Panc1 (cell line): ENCODE measurements at regions not wholly inside any gene's neighbourhood (a gene's known extent, or its start where the extent isn't known, plus 50 kb on each side); places are given as distances from the start of the nearest gene placed in this dataset.

Experiments
- ATAC-seq: fragments of 200-7000 bp; cut with Tn5 transposase; 2 replicates; pipeline ENCODE4 v1.9.1; 2020; ENCODE audit warnings: mild to moderate bottlenecking, moderate library complexity
- BruUV-seq: library from RNA; stranded (reverse); fragments of 400-500 nt; replicated peaks from 2 replicates; lab custom pipeline; 2021; lab: Mats Ljungman, UMichigan
- CTCF ChIA-PET: fragments of 300-600 bp; sonication (Branson Sonifier 250); formaldehyde crosslinking; loops from one replicate; lab custom pipeline; 2022; ENCODE audit warnings: antibody characterized with exemption; lab: Charles Lee
- POLR2A ChIA-PET: fragments of 300-600 bp; sonication (Branson Sonifier 250); formaldehyde crosslinking; loops from one replicate; lab custom pipeline; 2022; ENCODE audit warnings: antibody characterized with exemption; lab: Charles Lee
- DNase-seq: peaks from one replicate; pipeline ENCODE4 v3.0.0-alpha.2; 2010; ENCODE audit warnings: low read depth, low spot score
- H3K27ac ChIP-seq: 2 replicates; pipeline ENCODE4 v1.5.1; 2011; ENCODE audit warnings: mild to moderate bottlenecking, low read length, inconsistent platforms
- H3K27me3 ChIP-seq: fragments of 200-500 bp; sonication (Bioruptor generic); 2 replicates; pipeline ENCODE4 v1.6.0; 2014; ENCODE audit warnings: low read length, inconsistent platforms; ENCODE audit not compliant: control insufficient read depth, insufficient read depth
- H3K36me3 ChIP-seq: fragments of 200-500 bp; sonication (Bioruptor generic); 2 replicates; pipeline ENCODE4 v1.5.1; 2014; ENCODE audit warnings: inconsistent platforms, mild to moderate bottlenecking, low read length, moderate library complexity; ENCODE audit not compliant: control insufficient read depth, insufficient read depth
- H3K4me1 ChIP-seq: 2 replicates; pipeline ENCODE4 v1.5.1; 2011; ENCODE audit warnings: inconsistent platforms, mild to moderate bottlenecking, low read length, moderate library complexity; ENCODE audit not compliant: control insufficient read depth, insufficient read depth
- H3K4me3 ChIP-seq, 2 experiments: 2 replicates each; pipeline ENCODE4 v1.5.1; 2011 to 2012; ENCODE audit warnings: low read depth in 2 of 2, low read length in 2 of 2, mild to moderate bottlenecking in 2 of 2, inconsistent platforms in 1 of 2, moderate library complexity in 1 of 2
- H3K9me3 ChIP-seq: fragments of 200-500 bp; sonication (Bioruptor generic); 2 replicates; pipeline ENCODE4 v1.5.1; 2014; ENCODE audit warnings: low read depth, mild to moderate bottlenecking, inconsistent platforms, low read length, moderate library complexity; ENCODE audit not compliant: control insufficient read depth, insufficient read depth
- POLR2AphosphoS5 ChIP-seq: IDR thresholded peaks from 2 replicates; pipeline ENCODE4 v1.6.1; 2012; ENCODE audit warnings: mild to moderate bottlenecking, low read depth, low read length, moderate library complexity
- SIN3A ChIP-seq: IDR thresholded peaks from 2 replicates; pipeline ENCODE4 v1.6.1; 2012; ENCODE audit warnings: low read depth, mild to moderate bottlenecking, low read length, moderate library complexity, borderline replicate concordance; ENCODE audit not compliant: insufficient read depth
- TCF7L2 ChIP-seq: IDR thresholded peaks from 2 replicates; pipeline ENCODE4 v1.6.1; 2011; ENCODE audit warnings: mild to moderate bottlenecking, low read depth, low read length, inconsistent platforms
- in situ Hi-C: cut with HindIII; loops from 2 replicates; pipeline ENCODE4 v1.10.0; 2016; ENCODE audit warnings: low sequenced_read_pairs, low pct_unique_long_range_greater_than_20kb
- intact Hi-C: fragments of 100-400 bp; cut with micrococcal nuclease; formaldehyde crosslinking; loops from one replicate; pipeline ENCODE4 v1.10.0; 2022; ENCODE audit not compliant: unreplicated experiment
- TF ChIP-seq, protein P1 (sequence below): fragments of 450-650 bp; IDR thresholded peaks from 2 replicates; pipeline ENCODE4 v1.5.1; 2017; ENCODE audit warnings: mild to moderate bottlenecking
- TF ChIP-seq, protein P2 (sequence below), 2 experiments: IDR thresholded peaks; 2 replicates each; pipeline ENCODE4 v1.6.1; 2011 to 2012; ENCODE audit warnings: low read depth in 2 of 2, control low read depth in 1 of 2, low read length in 1 of 2, mild to moderate bottlenecking in 1 of 2, moderate library complexity in 1 of 2; ENCODE audit not compliant: insufficient read depth in 1 of 2

DNA sequence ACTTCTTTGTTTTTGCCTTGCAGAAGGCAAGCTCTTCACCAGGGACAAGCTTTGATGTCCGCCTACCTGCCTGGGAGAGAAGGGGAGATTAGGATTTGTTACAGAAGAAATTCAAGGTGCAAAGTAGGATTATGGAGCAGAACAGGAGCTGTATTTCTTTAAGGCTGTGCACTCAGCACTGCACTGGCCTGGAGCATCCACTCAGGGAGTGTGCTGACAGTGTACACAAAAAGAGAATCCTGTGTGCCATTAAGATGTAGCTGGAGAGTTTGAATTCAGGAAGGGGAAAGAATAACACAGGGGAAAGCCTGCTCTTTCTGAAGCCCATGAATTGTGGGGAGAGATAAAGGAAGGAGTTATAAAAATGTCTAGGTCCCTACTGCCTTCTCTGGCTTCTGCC lies 137.7 kb upstream of the ETS2 start:
- intact Hi-C loops, result no loop called here
- CTCF ChIA-PET, result interaction anchor here (1.8 kb wide), 1 partner anchor 44 kb away, joined by 6 read pairs; no protein-coding TSS in a partner anchor
- no peaks in the 10 kb centered on the region for H3K36me3 ChIP-seq
- H3K27ac ChIP-seq, result no peak overlapping the region
- no peaks in the 10 kb centered on the region for H3K27me3 ChIP-seq
- no peaks in the 10 kb centered on the region for H3K9me3 ChIP-seq
- POLR2A ChIA-PET, result no interaction called here
- ATAC-seq, result no peak
- no peak for TF ChIP-seq POLR2AphosphoS5
- no peak for TF ChIP-seq SIN3A
- TF ChIP-seq, protein P1, sequence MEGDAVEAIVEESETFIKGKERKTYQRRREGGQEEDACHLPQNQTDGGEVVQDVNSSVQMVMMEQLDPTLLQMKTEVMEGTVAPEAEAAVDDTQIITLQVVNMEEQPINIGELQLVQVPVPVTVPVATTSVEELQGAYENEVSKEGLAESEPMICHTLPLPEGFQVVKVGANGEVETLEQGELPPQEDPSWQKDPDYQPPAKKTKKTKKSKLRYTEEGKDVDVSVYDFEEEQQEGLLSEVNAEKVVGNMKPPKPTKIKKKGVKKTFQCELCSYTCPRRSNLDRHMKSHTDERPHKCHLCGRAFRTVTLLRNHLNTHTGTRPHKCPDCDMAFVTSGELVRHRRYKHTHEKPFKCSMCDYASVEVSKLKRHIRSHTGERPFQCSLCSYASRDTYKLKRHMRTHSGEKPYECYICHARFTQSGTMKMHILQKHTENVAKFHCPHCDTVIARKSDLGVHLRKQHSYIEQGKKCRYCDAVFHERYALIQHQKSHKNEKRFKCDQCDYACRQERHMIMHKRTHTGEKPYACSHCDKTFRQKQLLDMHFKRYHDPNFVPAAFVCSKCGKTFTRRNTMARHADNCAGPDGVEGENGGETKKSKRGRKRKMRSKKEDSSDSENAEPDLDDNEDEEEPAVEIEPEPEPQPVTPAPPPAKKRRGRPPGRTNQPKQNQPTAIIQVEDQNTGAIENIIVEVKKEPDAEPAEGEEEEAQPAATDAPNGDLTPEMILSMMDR, result no peak
- TF ChIP-seq, protein P2, sequence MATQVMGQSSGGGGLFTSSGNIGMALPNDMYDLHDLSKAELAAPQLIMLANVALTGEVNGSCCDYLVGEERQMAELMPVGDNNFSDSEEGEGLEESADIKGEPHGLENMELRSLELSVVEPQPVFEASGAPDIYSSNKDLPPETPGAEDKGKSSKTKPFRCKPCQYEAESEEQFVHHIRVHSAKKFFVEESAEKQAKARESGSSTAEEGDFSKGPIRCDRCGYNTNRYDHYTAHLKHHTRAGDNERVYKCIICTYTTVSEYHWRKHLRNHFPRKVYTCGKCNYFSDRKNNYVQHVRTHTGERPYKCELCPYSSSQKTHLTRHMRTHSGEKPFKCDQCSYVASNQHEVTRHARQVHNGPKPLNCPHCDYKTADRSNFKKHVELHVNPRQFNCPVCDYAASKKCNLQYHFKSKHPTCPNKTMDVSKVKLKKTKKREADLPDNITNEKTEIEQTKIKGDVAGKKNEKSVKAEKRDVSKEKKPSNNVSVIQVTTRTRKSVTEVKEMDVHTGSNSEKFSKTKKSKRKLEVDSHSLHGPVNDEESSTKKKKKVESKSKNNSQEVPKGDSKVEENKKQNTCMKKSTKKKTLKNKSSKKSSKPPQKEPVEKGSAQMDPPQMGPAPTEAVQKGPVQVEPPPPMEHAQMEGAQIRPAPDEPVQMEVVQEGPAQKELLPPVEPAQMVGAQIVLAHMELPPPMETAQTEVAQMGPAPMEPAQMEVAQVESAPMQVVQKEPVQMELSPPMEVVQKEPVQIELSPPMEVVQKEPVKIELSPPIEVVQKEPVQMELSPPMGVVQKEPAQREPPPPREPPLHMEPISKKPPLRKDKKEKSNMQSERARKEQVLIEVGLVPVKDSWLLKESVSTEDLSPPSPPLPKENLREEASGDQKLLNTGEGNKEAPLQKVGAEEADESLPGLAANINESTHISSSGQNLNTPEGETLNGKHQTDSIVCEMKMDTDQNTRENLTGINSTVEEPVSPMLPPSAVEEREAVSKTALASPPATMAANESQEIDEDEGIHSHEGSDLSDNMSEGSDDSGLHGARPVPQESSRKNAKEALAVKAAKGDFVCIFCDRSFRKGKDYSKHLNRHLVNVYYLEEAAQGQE (IDR thresholded peaks at IDR 0.05; ENCODE audit: insufficient read depth in 1 of 2, low read depth in 2 of 2, low read length in 1 of 2), result no peak
- TF ChIP-seq TCF7L2, result no peak
- in situ Hi-C loops, result no loop called here
- H3K4me1 ChIP-seq, result no peaks in the 10 kb centered on the region
- no peak for DNase-seq
- H3K4me3 ChIP-seq, result no peak overlapping the region
- BruUV-seq, result no TSS peak

DNA sequence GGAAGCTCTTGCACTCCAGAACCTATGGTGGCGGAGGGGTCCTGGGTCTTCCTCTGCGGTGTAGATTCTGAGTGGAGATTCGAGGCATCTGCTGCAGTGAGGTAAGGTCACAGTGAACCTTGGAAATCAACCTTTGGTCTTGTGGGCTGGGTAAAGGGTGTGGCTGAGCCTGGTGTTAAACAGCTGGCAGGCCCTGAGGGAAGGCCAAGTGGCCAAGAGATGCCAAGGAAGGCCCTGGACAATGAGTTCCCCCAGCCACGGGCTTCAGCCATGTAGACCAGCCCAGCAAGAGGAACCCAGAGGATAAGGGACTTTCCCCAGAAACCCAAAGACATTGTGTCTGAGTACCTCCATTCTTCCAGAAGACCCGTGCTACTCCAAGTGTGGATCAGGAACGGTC lies 137.2 kb upstream of the ETS2 start:
- ATAC-seq, result no peak
- no peak for DNase-seq
- H3K36me3 ChIP-seq, result no peaks in the 10 kb centered on the region
- H3K4me1 ChIP-seq, result no peaks in the 10 kb centered on the region
- H3K27me3 ChIP-seq, result no peaks in the 10 kb centered on the region
- TF ChIP-seq SIN3A, result no peak
- TF ChIP-seq POLR2AphosphoS5, result no peak
- no peak overlapping the region for H3K27ac ChIP-seq
- ChIA-PET POLR2A (no interaction called here), CTCF (interaction anchor here (0.6 to 1.8 kb wide), 2 partner anchors 44 to 430 kb away, joined by 3 to 6 read pairs; no protein-coding TSS in a partner anchor)
- intact Hi-C loops, result no loop called here
- no peaks in the 10 kb centered on the region for H3K9me3 ChIP-seq
- in situ Hi-C loops, result no loop called here
- H3K4me3 ChIP-seq, result no peak overlapping the region
- no TSS peak for BruUV-seq

DNA sequence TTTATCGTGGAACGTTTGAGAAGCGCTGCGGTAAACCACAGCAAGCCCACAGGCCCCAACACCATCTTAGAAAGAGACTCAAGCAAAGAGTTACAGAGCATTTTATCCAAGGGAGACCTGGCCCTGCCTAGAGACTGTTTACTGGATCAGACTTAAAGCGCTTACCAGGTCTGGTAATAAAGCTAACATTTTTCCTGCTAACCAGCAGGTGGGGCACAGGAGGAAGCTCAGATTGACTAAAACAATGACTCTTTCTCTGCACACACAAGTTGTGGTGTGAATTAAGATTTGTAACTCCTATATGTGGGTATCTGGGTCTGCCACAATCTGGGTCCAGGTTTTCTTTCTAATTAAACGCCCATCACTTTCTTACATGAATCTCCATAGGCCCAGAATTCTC lies 136.5 kb upstream of the ETS2 start:
- TF ChIP-seq SIN3A, result no peak
- no peak for TF ChIP-seq TCF7L2
- no peak for TF ChIP-seq POLR2AphosphoS5
- TF ChIP-seq, protein P1, result peak; percentile 68
- TF ChIP-seq, protein P2 (IDR thresholded peaks at IDR 0.05; ENCODE audit: insufficient read depth in 1 of 2, low read depth in 2 of 2, low read length in 1 of 2), result no peak
- Histone ChIP-seq H3K36me3 (no peaks in the 10 kb centered on the region), H3K4me1 (no peaks in the 10 kb centered on the region), H3K4me3 (no peak overlapping the region), H3K27ac (no peak overlapping the region), H3K9me3 (no peaks in the 10 kb centered on the region), H3K27me3 (no peaks in the 10 kb centered on the region)
- POLR2A ChIA-PET, result no interaction called here
- peak; percentile 72 for ATAC-seq
- CTCF ChIA-PET, result interaction anchor here (0.6 to 1.8 kb wide), 2 partner anchors 43 to 430 kb away, joined by 3 to 6 read pairs; no protein-coding TSS in a partner anchor
- no TSS peak for BruUV-seq
- DNase-seq, result no peak
- in situ Hi-C loops (no loop called here), intact Hi-C loops (no loop called here)
